H1 (cell line): ENCODE measurements at regions not wholly inside any gene's neighbourhood (a gene's known extent, or its start where the extent isn't known, plus 50 kb on each side); places are given as distances from the start of the nearest gene placed in this dataset.

Experiments used
- CTCF ChIA-PET: fragments of 300-600 bp; sonication (Branson Sonifier 250); formaldehyde crosslinking; loops from one replicate; lab custom pipeline; 2021; ENCODE audit not compliant: partially characterized antibody; lab: Charles Lee
- POLR2A ChIA-PET: fragments of 300-600 bp; sonication (Branson Sonifier 250); formaldehyde crosslinking; loops from one replicate; lab custom pipeline; 2021; ENCODE audit warnings: inconsistent platforms; ENCODE audit not compliant: partially characterized antibody; lab: Charles Lee
- DNase-seq, 2 experiments: peaks; one replicate each; pipeline versions ENCODE4 v3.0.0 to v3.0.0-alpha.2; 2010 to 2022; ENCODE audit warnings: low spot score in 2 of 2, low read depth in 1 of 2, mixed read lengths in 1 of 2
- FAIRE-seq: peaks from 2 replicates; lab custom pipeline; 2011; peaks lifted over from hg19 to GRCh38; lab: Jason Lieb, UNC
- H2AFZ ChIP-seq: 2 replicates; pipeline ENCODE4 v1.8.1; 2012; ENCODE audit warnings: low read length, inconsistent platforms
- H2AK5ac ChIP-seq: 2 replicates; pipeline ENCODE4 v1.6.1; 2013; ENCODE audit warnings: low read depth, low read length
- H2BK120ac ChIP-seq: replicated peaks from 2 replicates; pipeline ENCODE3; 2013; ENCODE audit warnings: low read depth, low read length, inconsistent platforms
- H2BK12ac ChIP-seq: 2 replicates; pipeline ENCODE4 v1.6.1; 2013; ENCODE audit warnings: low read depth, low read length
- H2BK15ac ChIP-seq: 2 replicates; pipeline ENCODE4 v1.6.1; 2013; ENCODE audit warnings: low read length
- H2BK20ac ChIP-seq: 2 replicates; pipeline ENCODE4 v1.6.1; 2013; ENCODE audit warnings: low read length
- H2BK5ac ChIP-seq: 2 replicates; pipeline ENCODE4 v1.6.1; 2013; ENCODE audit warnings: low read depth, low read length
- H3K14ac ChIP-seq: 2 replicates; pipeline ENCODE4 v1.6.1; 2013; ENCODE audit warnings: inconsistent platforms; ENCODE audit not compliant: insufficient read length
- H3K18ac ChIP-seq: 2 replicates; pipeline ENCODE4 v1.6.1; 2013; ENCODE audit warnings: low read length; ENCODE audit errors: extremely low read depth
- H3K23ac ChIP-seq: 2 replicates; pipeline ENCODE4 v1.6.1; 2013; ENCODE audit warnings: inconsistent platforms; ENCODE audit not compliant: insufficient read length
- H3K23me2 ChIP-seq: 2 replicates; pipeline ENCODE4 v1.6.1; 2013; ENCODE audit warnings: low read depth, low read length
- H3K27ac ChIP-seq: 2 replicates; pipeline ENCODE4 v1.6.1; 2011; ENCODE audit warnings: low read depth, low read length, inconsistent platforms
- H3K27me3 ChIP-seq, 4 experiments: replicated peaks in 1 of 4; 1 replicate in 1 of 4; 2 replicates in 3 of 4; pipeline versions ENCODE4 v1.6.1 to v1.8.1; 2011 to 2013; ENCODE audit warnings: low read length in 3 of 4, mild to moderate bottlenecking in 3 of 4, inconsistent platforms in 2 of 4, mixed read lengths in 2 of 4, moderate library complexity in 1 of 4; ENCODE audit not compliant: control insufficient read depth in 3 of 4, insufficient read depth in 3 of 4; ENCODE audit errors: extremely low read depth in 1 of 4
- H3K36me3 ChIP-seq, 4 experiments: 2 replicates each; pipeline versions ENCODE4 v1.6.1 to v1.8.1; 2011 to 2013; ENCODE audit warnings: mild to moderate bottlenecking in 4 of 4, low read length in 3 of 4, moderate library complexity in 2 of 4, control low read depth in 1 of 4, inconsistent platforms in 1 of 4; ENCODE audit not compliant: insufficient read depth in 4 of 4, control insufficient read depth in 2 of 4
- H3K4ac ChIP-seq: replicated peaks from 2 replicates; pipeline ENCODE3; 2013; ENCODE audit warnings: low read length, low read depth, mixed read lengths, inconsistent platforms; ENCODE audit not compliant: insufficient read length
- H3K4me1 ChIP-seq, 4 experiments: replicated peaks in 1 of 4; 1 replicate in 1 of 4; 2 replicates in 3 of 4; pipeline versions ENCODE4 v1.6.1 to v1.8.1; 2011 to 2013; ENCODE audit warnings: low read length in 3 of 4, inconsistent platforms in 2 of 4, mixed read lengths in 1 of 4; ENCODE audit not compliant: insufficient read depth in 4 of 4, control insufficient read depth in 3 of 4
- H3K4me2 ChIP-seq, 2 experiments: 2 replicates each; pipeline versions ENCODE4 v1.6.1 to v1.8.1; 2011 to 2013; ENCODE audit warnings: low read depth in 2 of 2, low read length in 2 of 2, control low read depth in 1 of 2, inconsistent platforms in 1 of 2, mild to moderate bottlenecking in 1 of 2; ENCODE audit not compliant: insufficient read depth in 1 of 2
- H3K4me3 ChIP-seq, 4 experiments: fragments of 200-600, 300-600 bp in 1 of 4; sonication (generic), shearing (Covaris generic), sonication (Bioruptor Twin) in 1 of 4; 2 replicates each; pipeline versions ENCODE4 v1.5.1 to v1.8.1; 2011 to 2016; ENCODE audit warnings: low read length in 4 of 4, low read depth in 3 of 4, control low read depth in 2 of 4, inconsistent platforms in 2 of 4, mild to moderate bottlenecking in 2 of 4, mixed read lengths in 1 of 4, moderate library complexity in 1 of 4; ENCODE audit not compliant: insufficient read depth in 2 of 4; ENCODE audit errors: extremely low read depth in 1 of 4
- H3K56ac ChIP-seq: replicated peaks from 2 replicates; pipeline ENCODE3; 2013; ENCODE audit warnings: low read depth, mild to moderate bottlenecking, mixed read lengths, low read length, inconsistent platforms; ENCODE audit not compliant: insufficient read length
- H3K79me1 ChIP-seq: 2 replicates; pipeline ENCODE4 v1.6.1; 2013; ENCODE audit warnings: low read depth, low read length, control low read depth
- H3K79me2 ChIP-seq, 2 experiments: 2 replicates each; pipeline versions ENCODE4 v1.6.1 to v1.8.1; 2012 to 2013; ENCODE audit warnings: low read length in 2 of 2, mild to moderate bottlenecking in 2 of 2, inconsistent platforms in 1 of 2; ENCODE audit not compliant: insufficient read depth in 2 of 2, control insufficient read depth in 1 of 2
- H3K9ac ChIP-seq, 4 experiments: replicated peaks in 1 of 4; 1 replicate in 1 of 4; 2 replicates in 3 of 4; pipeline versions ENCODE4 v1.6.1 to v1.8.1; 2011 to 2013; ENCODE audit warnings: low read depth in 3 of 4, low read length in 3 of 4, control low read depth in 2 of 4, mild to moderate bottlenecking in 2 of 4, moderate library complexity in 2 of 4, inconsistent platforms in 1 of 4; ENCODE audit errors: extremely low read depth in 1 of 4
- H3K9me3 ChIP-seq, 2 experiments: 2 replicates each; pipeline versions ENCODE4 v1.6.1 to v1.8.1; 2012 to 2013; ENCODE audit warnings: mild to moderate bottlenecking in 2 of 2, moderate library complexity in 2 of 2, control low read depth in 1 of 2, inconsistent platforms in 1 of 2, low read depth in 1 of 2, low read length in 1 of 2, mixed read lengths in 1 of 2; ENCODE audit not compliant: insufficient read depth in 2 of 2
- H4K20me1 ChIP-seq, 2 experiments: replicated peaks in 1 of 2; 2 replicates each; pipeline versions ENCODE3 to v1.8.1; 2011 to 2013; ENCODE audit warnings: inconsistent platforms in 2 of 2, low read length in 2 of 2, mild to moderate bottlenecking in 1 of 2; ENCODE audit not compliant: insufficient read depth in 2 of 2, control insufficient read depth in 1 of 2
- H4K5ac ChIP-seq: 2 replicates; pipeline ENCODE4 v1.6.1; 2013; ENCODE audit warnings: low read length, low read depth, mixed read lengths, inconsistent platforms; ENCODE audit not compliant: insufficient read length
- H4K8ac ChIP-seq: 2 replicates; pipeline ENCODE4 v1.8.0; 2013; ENCODE audit warnings: mild to moderate bottlenecking, moderate library complexity, low read length, inconsistent platforms; ENCODE audit not compliant: insufficient read depth; ENCODE audit errors: extremely low read depth
- H4K91ac ChIP-seq: replicated peaks from 2 replicates; pipeline ENCODE3; 2013; ENCODE audit warnings: low read length, mixed read lengths, inconsistent platforms; ENCODE audit not compliant: insufficient read length
- ASH2L ChIP-seq: fragments of 200-600, 300-600 bp; sonication (generic); IDR thresholded peaks from one replicate; pipeline ENCODE4 v1.7.1; 2017; ENCODE audit warnings: low read length
- EZH2 ChIP-seq: fragments of 200-600 bp; sonication (generic); IDR thresholded peaks from 2 replicates; pipeline ENCODE4 v1.7.1; 2012; ENCODE audit warnings: low read depth, mild to moderate bottlenecking, moderate library complexity, low read length, inconsistent platforms; ENCODE audit not compliant: severe bottlenecking
- FOSL1 ChIP-seq: IDR thresholded peaks from 2 replicates; pipeline ENCODE4 v1.6.1; 2011; ENCODE audit warnings: mild to moderate bottlenecking, low read depth, low read length, moderate library complexity; ENCODE audit not compliant: insufficient read depth
- MAFK ChIP-seq: IDR thresholded peaks from 2 replicates; pipeline ENCODE4 v1.6.1; 2012; ENCODE audit warnings: low read depth, mild to moderate bottlenecking, improper control_type of control experiment, low read length
- RFX5 ChIP-seq: IDR thresholded peaks from 2 replicates; pipeline ENCODE4 v1.6.1; 2011; ENCODE audit warnings: low read depth, low read length, improper control_type of control experiment, borderline replicate concordance
- RNF2 ChIP-seq: fragments of 200-900, 300-1000 bp; sonication (generic); IDR thresholded peaks from 2 replicates; pipeline ENCODE4 v1.7.1; 2016; ENCODE audit warnings: borderline replicate concordance, low read depth, mild to moderate bottlenecking, antibody characterized with exemption, low read length; ENCODE audit not compliant: poor library complexity, severe bottlenecking; ENCODE audit errors: missing control alignments
- SIN3A ChIP-seq, 2 experiments: IDR thresholded peaks in 1 of 2; conservative IDR thresholded peaks in 1 of 2; 2 replicates each; pipeline ENCODE4 v1.6.1; 2011 to 2012; ENCODE audit warnings: low read length in 2 of 2, improper control_type of control experiment in 1 of 2, low read depth in 1 of 2, mild to moderate bottlenecking in 1 of 2
- SP2 ChIP-seq: IDR thresholded peaks from 2 replicates; pipeline ENCODE4 v1.6.1; 2012; ENCODE audit warnings: mild to moderate bottlenecking, low read length, inconsistent platforms
- TAF1 ChIP-seq: IDR thresholded peaks from 2 replicates; pipeline ENCODE4 v1.6.1; 2011; ENCODE audit warnings: mild to moderate bottlenecking, low read depth, low read length
- TEAD4 ChIP-seq: IDR thresholded peaks from 2 replicates; pipeline ENCODE4 v1.6.1; 2012; ENCODE audit warnings: low read depth, low read length, inconsistent platforms, mixed read lengths
- ZNF274 ChIP-seq: IDR thresholded peaks from 2 replicates; pipeline ENCODE4 v1.7.0; 2012; ENCODE audit warnings: low read length, borderline replicate concordance; ENCODE audit errors: extremely low read depth
- WGBS, 2 experiments: shearing (Covaris generic) in 1 of 2; methylation state at CpG; one replicate each; pipeline versions ENCODE4 v1.1.6 to v1.1.7; 2013 to 2015; ENCODE audit warnings: low lambda C conversion rate in 2 of 2, mixed read lengths in 2 of 2, inconsistent platforms in 1 of 2, low coverage in 1 of 2, missing lambda C conversion rate in 1 of 2; ENCODE audit not compliant: insufficient replicate concordance in 2 of 2, insufficient coverage in 1 of 2, insufficient read length in 1 of 2; ENCODE audit errors: extremely low coverage in 1 of 2, missing lambda C conversion rate in 1 of 2; 5-methylcytosine and 5-hydroxymethylcytosine counted together

- WGBS, 2 experiments = 71% methylated on average over 8 of the region's 8 CpGs; no CpG with 5 or more reads in 1 of the 2 experiments
- CTCF ChIA-PET = no interaction called here
- H3K4me1 ChIP-seq = peaks cover 0 to 7% (median 6%) of the 10 kb centered on the region in 4 experiments; a peak in 3 of 7 replicates
- TF ChIP-seq RNF2 (no peak), SP2 (no peak), EZH2 (no peak), FOSL1 (no peak), TEAD4 (no peak), ZNF274 (no peak), TAF1 (no peak), MAFK (no peak), SIN3A (conservative IDR thresholded peaks at IDR 0.05 in 1 of 2, IDR thresholded peaks at IDR 0.05 in 1 of 2; ENCODE audit: low read depth in 1 of 2, low read length in 2 of 2) (no peak), RFX5 (no peak), ASH2L (no peak)
These were observed 485.1 kb upstream of the TENM3 start for GRCh38 chr4:181757910-181758660.

More at GRCh38 chr4:181757910-181758660, 485.1 kb upstream of the TENM3 start:
- no peak overlapping the region for H4K91ac ChIP-seq
- H3K4me2 ChIP-seq = no peak overlapping the region
- no peak overlapping the region for H2BK12ac ChIP-seq
- no peaks in the 10 kb centered on the region for H3K79me2 ChIP-seq
- H2AK5ac ChIP-seq = no peak overlapping the region
- H2BK15ac ChIP-seq = no peak overlapping the region
- no peaks in the 10 kb centered on the region; the same call in 1 of the 2 replicates for H3K23me2 ChIP-seq
- no peak overlapping the region for H3K23ac ChIP-seq
- no peaks in the 10 kb centered on the region for H3K36me3 ChIP-seq
- H3K27ac ChIP-seq = no peak overlapping the region
- no peak overlapping the region for H3K56ac ChIP-seq
- H2BK20ac ChIP-seq = no peak overlapping the region
- H4K20me1 ChIP-seq = no peaks in the 10 kb centered on the region
- no peak for FAIRE-seq
- no peak overlapping the region for H4K8ac ChIP-seq
- no peaks in the 10 kb centered on the region for H3K27me3 ChIP-seq
- POLR2A ChIA-PET = no interaction called here
- H3K4ac ChIP-seq = no peak overlapping the region
- no peak for DNase-seq
- H3K4me3 ChIP-seq = no peak overlapping the region
- no peak overlapping the region for H3K9ac ChIP-seq
- no peaks in the 10 kb centered on the region for H3K9me3 ChIP-seq
- H3K18ac ChIP-seq = no peak overlapping the region
- no peak overlapping the region for H3K14ac ChIP-seq
- no peak overlapping the region for H2BK120ac ChIP-seq
- H2BK5ac ChIP-seq = no peak overlapping the region
- no peaks in the 10 kb centered on the region for H3K79me1 ChIP-seq
- no peak overlapping the region for H4K5ac ChIP-seq
- H2AFZ ChIP-seq = 0 out of 2 replicates have a peak overlapping the region, but pooled peaks have one; percentile 45
